ENCODE measurements at regions not wholly inside any gene's neighbourhood (a gene's known extent, or its start where the extent isn't known, plus 50 kb on each side); places are given as distances from the start of the nearest gene placed in this dataset.

DNA sequence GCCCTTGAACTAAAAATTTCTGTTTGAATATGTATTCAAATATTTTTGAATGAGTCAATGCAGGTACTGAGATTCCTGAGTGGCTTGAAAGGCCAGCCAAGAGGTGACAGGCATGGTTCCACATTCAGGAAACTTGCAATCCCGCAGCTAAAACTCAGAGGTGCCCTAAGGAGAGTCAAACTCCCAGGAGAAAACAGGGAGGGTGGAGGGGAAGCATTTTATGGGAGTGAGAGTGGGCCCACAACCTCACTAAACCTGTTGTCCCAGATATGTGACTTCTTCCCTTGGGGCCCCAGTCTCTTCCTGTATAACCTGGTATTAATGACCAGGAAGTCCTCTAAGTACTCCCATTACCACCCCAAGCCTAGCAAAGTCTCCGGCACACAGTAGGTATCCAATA is 189.6 kb downstream of the PLPP3 start:
- H3K36me3 ChIP-seq (ENCODE audit: insufficient read depth, low read length), result no peaks in the 10 kb centered on the region
- H3K9me3 ChIP-seq (replicated peaks; ENCODE audit: low read length), result no peaks in the 10 kb centered on the region
- H3K27me3 ChIP-seq (ENCODE audit: control insufficient read depth, insufficient read depth, low read length), result no peaks in the 10 kb centered on the region
- H3K4me3 ChIP-seq (ENCODE audit: low read length), result no peak overlapping the region
- H3K4me2 ChIP-seq (ENCODE audit: low read length), result no peak overlapping the region
- no peaks in the 10 kb centered on the region for H3K4me1 ChIP-seq (ENCODE audit: control insufficient read depth, insufficient read depth, low read length)
- no peak overlapping the region for H3K9ac ChIP-seq (ENCODE audit: low read depth, low read length)

DNA sequence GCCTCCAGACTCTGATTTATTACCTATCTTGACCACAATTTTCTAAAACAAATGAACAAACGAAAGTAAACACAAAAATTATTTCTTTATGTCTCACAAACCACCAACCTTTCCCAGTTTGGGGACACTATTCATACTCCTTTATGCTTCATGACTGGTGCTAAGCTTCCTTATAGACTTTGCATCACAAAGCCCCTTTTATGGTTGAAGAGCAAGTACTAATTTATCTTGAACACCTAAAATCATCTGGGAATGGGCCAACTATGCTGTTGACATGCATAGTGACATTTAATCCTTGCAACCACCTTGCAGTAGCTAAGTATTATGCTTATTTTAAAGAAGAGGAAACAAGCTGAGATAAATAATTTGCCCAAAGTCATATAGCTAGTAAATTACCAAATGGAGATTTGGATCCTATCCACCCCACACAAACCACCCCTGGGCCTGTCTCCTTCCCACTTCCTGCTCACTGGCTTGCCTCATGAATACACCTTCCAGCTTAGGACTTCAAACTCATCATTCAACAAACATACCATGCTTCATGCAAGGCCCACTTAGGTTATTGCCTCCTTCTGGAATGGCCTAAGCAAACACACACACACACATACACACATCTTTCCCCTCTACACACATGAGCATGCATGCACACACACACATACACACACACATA is 192.2 kb downstream of the PLPP3 start:
- H3K4me3 ChIP-seq (ENCODE audit: low read length), result no peak overlapping the region
- no peaks in the 10 kb centered on the region for H3K27me3 ChIP-seq (ENCODE audit: control insufficient read depth, insufficient read depth, low read length)
- H3K4me1 ChIP-seq (ENCODE audit: control insufficient read depth, insufficient read depth, low read length), result no peaks in the 10 kb centered on the region
- no peak overlapping the region for H3K9ac ChIP-seq (ENCODE audit: low read depth, low read length)
- no peak overlapping the region for H3K4me2 ChIP-seq (ENCODE audit: low read length)
- H3K36me3 ChIP-seq (ENCODE audit: insufficient read depth, low read length), result no peaks in the 10 kb centered on the region
- no peaks in the 10 kb centered on the region for H3K9me3 ChIP-seq (replicated peaks; ENCODE audit: low read length)

GRCh38 chr1:56385314-56385713 is 194.0 kb downstream of the PLPP3 start:
- Histone ChIP-seq H3K9me3 (replicated peaks; ENCODE audit: low read length) (no peaks in the 10 kb centered on the region), H3K27me3 (ENCODE audit: control insufficient read depth, insufficient read depth, low read length) (no peaks in the 10 kb centered on the region), H3K4me2 (ENCODE audit: low read length) (no peak overlapping the region), H3K36me3 (ENCODE audit: insufficient read depth, low read length) (no peaks in the 10 kb centered on the region), H3K4me3 (ENCODE audit: low read length) (no peak overlapping the region), H3K9ac (ENCODE audit: low read depth, low read length) (no peak overlapping the region), H3K4me1 (ENCODE audit: control insufficient read depth, insufficient read depth, low read length) (no peaks in the 10 kb centered on the region)

- H3K4me2 ChIP-seq (ENCODE audit: low read length), result no peak overlapping the region
- H3K4me1 ChIP-seq (ENCODE audit: control insufficient read depth, insufficient read depth, low read length), result no peaks in the 10 kb centered on the region
- H3K4me3 ChIP-seq (ENCODE audit: low read length), result no peak overlapping the region
- no peak overlapping the region for H3K9ac ChIP-seq (ENCODE audit: low read depth, low read length)
- no peaks in the 10 kb centered on the region for H3K9me3 ChIP-seq (replicated peaks; ENCODE audit: low read length)
- H3K36me3 ChIP-seq (ENCODE audit: insufficient read depth, low read length), result no peaks in the 10 kb centered on the region
- no peaks in the 10 kb centered on the region for H3K27me3 ChIP-seq (ENCODE audit: control insufficient read depth, insufficient read depth, low read length)
These were observed 196.4 kb downstream of the PLPP3 start for GRCh38 chr1:56382929-56383328.

DNA sequence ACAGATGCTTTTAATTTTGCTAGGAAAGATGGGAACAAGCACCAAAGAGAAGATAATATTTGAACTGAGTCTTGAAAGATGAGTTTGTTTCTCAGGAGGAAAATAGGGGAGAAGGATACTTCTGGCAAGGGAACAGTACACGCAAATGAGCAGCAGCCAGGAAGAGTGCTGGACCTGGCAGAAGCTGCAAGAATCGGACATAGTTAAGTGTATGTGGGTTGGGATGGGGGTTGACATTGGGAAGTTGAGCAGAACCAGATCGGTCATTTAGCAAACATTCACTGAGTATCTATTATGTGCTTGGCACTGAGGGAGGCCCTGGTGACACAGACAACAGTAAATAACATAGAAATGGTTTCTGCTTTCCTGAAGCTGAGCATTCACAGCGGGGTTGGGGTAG is 198.8 kb downstream of the PLPP3 start:
- no peak overlapping the region for H3K9ac ChIP-seq (ENCODE audit: low read depth, low read length)
- H3K36me3 ChIP-seq (ENCODE audit: insufficient read depth, low read length), result no peaks in the 10 kb centered on the region
- no peak overlapping the region for H3K4me2 ChIP-seq (ENCODE audit: low read length)
- peaks cover 14% of the 10 kb centered on the region for H3K4me1 ChIP-seq (ENCODE audit: control insufficient read depth, insufficient read depth, low read length)
- no peak overlapping the region for H3K4me3 ChIP-seq (ENCODE audit: low read length)
- H3K27me3 ChIP-seq (ENCODE audit: control insufficient read depth, insufficient read depth, low read length), result no peaks in the 10 kb centered on the region
- no peaks in the 10 kb centered on the region for H3K9me3 ChIP-seq (replicated peaks; ENCODE audit: low read length)

GRCh38 chr1:56378341-56379070 is 200.9 kb downstream of the PLPP3 start:
- Histone ChIP-seq H3K9me3 (replicated peaks; ENCODE audit: low read length) (no peaks in the 10 kb centered on the region), H3K27me3 (ENCODE audit: control insufficient read depth, insufficient read depth, low read length) (no peaks in the 10 kb centered on the region), H3K36me3 (ENCODE audit: insufficient read depth, low read length) (no peaks in the 10 kb centered on the region), H3K4me3 (ENCODE audit: low read length) (no peak overlapping the region), H3K4me1 (ENCODE audit: control insufficient read depth, insufficient read depth, low read length) (peaks cover 35% of the 10 kb centered on the region), H3K4me2 (ENCODE audit: low read length) (no peak overlapping the region), H3K9ac (ENCODE audit: low read depth, low read length) (no peak overlapping the region)

- H3K4me1 ChIP-seq (ENCODE audit: control insufficient read depth, insufficient read depth, low read length), result peaks cover 35% of the 10 kb centered on the region
- H3K9me3 ChIP-seq (replicated peaks; ENCODE audit: low read length), result no peaks in the 10 kb centered on the region
- H3K27me3 ChIP-seq (ENCODE audit: control insufficient read depth, insufficient read depth, low read length), result no peaks in the 10 kb centered on the region
- no peak overlapping the region for H3K4me3 ChIP-seq (ENCODE audit: low read length)
- no peak overlapping the region for H3K4me2 ChIP-seq (ENCODE audit: low read length)
- no peak overlapping the region for H3K9ac ChIP-seq (ENCODE audit: low read depth, low read length)
- no peaks in the 10 kb centered on the region for H3K36me3 ChIP-seq (ENCODE audit: insufficient read depth, low read length)
These were observed 201.9 kb downstream of the PLPP3 start for GRCh38 chr1:56377431-56377830.

GRCh38 chr1:56376188-56376984 is 203.0 kb downstream of the PLPP3 start:
- Histone ChIP-seq H3K9ac (ENCODE audit: low read depth, low read length) (no peak overlapping the region), H3K36me3 (ENCODE audit: insufficient read depth, low read length) (no peaks in the 10 kb centered on the region), H3K27me3 (ENCODE audit: control insufficient read depth, insufficient read depth, low read length) (no peaks in the 10 kb centered on the region), H3K4me2 (ENCODE audit: low read length) (peak overlapping the region; percentile 40), H3K4me1 (ENCODE audit: control insufficient read depth, insufficient read depth, low read length) (peaks cover 35% of the 10 kb centered on the region), H3K4me3 (ENCODE audit: low read length) (no peak overlapping the region), H3K9me3 (replicated peaks; ENCODE audit: low read length) (no peaks in the 10 kb centered on the region)

GRCh38 chr1:56375326-56375804 is 204.0 kb downstream of the PLPP3 start:
- Histone ChIP-seq H3K36me3 (ENCODE audit: insufficient read depth, low read length) (no peaks in the 10 kb centered on the region), H3K9ac (ENCODE audit: low read depth, low read length) (no peak overlapping the region), H3K4me3 (ENCODE audit: low read length) (no peak overlapping the region), H3K4me2 (ENCODE audit: low read length) (no peak overlapping the region), H3K9me3 (replicated peaks; ENCODE audit: low read length) (no peaks in the 10 kb centered on the region), H3K4me1 (ENCODE audit: control insufficient read depth, insufficient read depth, low read length) (peaks cover 35% of the 10 kb centered on the region), H3K27me3 (ENCODE audit: control insufficient read depth, insufficient read depth, low read length) (no peaks in the 10 kb centered on the region)

GRCh38 chr1:56374026-56374974 is 205.1 kb downstream of the PLPP3 start:
- no peaks in the 10 kb centered on the region for H3K9me3 ChIP-seq (replicated peaks; ENCODE audit: low read length)
- no peak overlapping the region for H3K9ac ChIP-seq (ENCODE audit: low read depth, low read length)
- H3K4me3 ChIP-seq (ENCODE audit: low read length), result no peak overlapping the region
- no peaks in the 10 kb centered on the region for H3K36me3 ChIP-seq (ENCODE audit: insufficient read depth, low read length)
- no peaks in the 10 kb centered on the region for H3K27me3 ChIP-seq (ENCODE audit: control insufficient read depth, insufficient read depth, low read length)
- H3K4me1 ChIP-seq (ENCODE audit: control insufficient read depth, insufficient read depth, low read length), result peaks cover 35% of the 10 kb centered on the region
- peak overlapping the region; percentile 13 for H3K4me2 ChIP-seq (ENCODE audit: low read length)

- H3K4me1 ChIP-seq (ENCODE audit: control insufficient read depth, insufficient read depth, low read length), result peaks cover 20% of the 10 kb centered on the region
- no peak overlapping the region for H3K9ac ChIP-seq (ENCODE audit: low read depth, low read length)
- H3K4me2 ChIP-seq (ENCODE audit: low read length), result no peak overlapping the region
- H3K27me3 ChIP-seq (ENCODE audit: control insufficient read depth, insufficient read depth, low read length), result no peaks in the 10 kb centered on the region
- H3K9me3 ChIP-seq (replicated peaks; ENCODE audit: low read length), result no peaks in the 10 kb centered on the region
- H3K36me3 ChIP-seq (ENCODE audit: insufficient read depth, low read length), result no peaks in the 10 kb centered on the region
- no peak overlapping the region for H3K4me3 ChIP-seq (ENCODE audit: low read length)
These were observed 208.8 kb downstream of the PLPP3 start for GRCh38 chr1:56370513-56370912.
